Activated naive CD4-positive, alpha-beta T cell treated with anti-CD3 and anti-CD28 coated beads, Interleukin-2, amount 50 U/mL, for 24 hours (primary cell): ENCODE measurements at regions not wholly inside any gene's neighbourhood (a gene's known extent, or its start where the extent isn't known, plus 50 kb on each side); places are given as distances from the start of the nearest gene placed in this dataset.
"Not testable (repeated sequence)": the region's sequence is repeated elsewhere in the genome, so short reads cannot be mapped to it uniquely, and the experiment has no call there.

ENCODE experiments used
- H3K27ac Mint-ChIP-seq: one replicate; pipeline ENCODE4 v1.8.0; 2021; ENCODE audit warnings: mild to moderate bottlenecking, mixed read lengths
- H3K27me3 Mint-ChIP-seq: one replicate; pipeline ENCODE4 v1.8.0; 2021; ENCODE audit warnings: mixed read lengths
- H3K36me3 Mint-ChIP-seq: one replicate; pipeline ENCODE4 v1.8.0; 2021; ENCODE audit warnings: mixed read lengths
- H3K4me1 Mint-ChIP-seq: one replicate; pipeline ENCODE4 v1.8.0; 2021; ENCODE audit warnings: mixed read lengths
- H3K4me3 Mint-ChIP-seq: one replicate; pipeline ENCODE4 v1.8.0; 2021; ENCODE audit warnings: mild to moderate bottlenecking, mixed read lengths
- H3K9me3 Mint-ChIP-seq: one replicate; pipeline ENCODE4 v1.8.0; 2021; ENCODE audit warnings: mixed read lengths

GRCh38 chr1:48069662-48070395 lies 72.6 kb upstream of the TRABD2B start:
- no peaks in the 10 kb centered on the region for H3K4me1 Mint-ChIP-seq
- no peak overlapping the region for H3K4me3 Mint-ChIP-seq
- peaks cover 7% of the 10 kb centered on the region for H3K27me3 Mint-ChIP-seq
- no peak overlapping the region for H3K27ac Mint-ChIP-seq
- no peaks in the 10 kb centered on the region for H3K9me3 Mint-ChIP-seq
- H3K36me3 Mint-ChIP-seq, result no peaks in the 10 kb centered on the region

- no peak overlapping the region for H3K27ac Mint-ChIP-seq
- peaks cover 5% of the 10 kb centered on the region for H3K27me3 Mint-ChIP-seq
- no peaks in the 10 kb centered on the region for H3K4me1 Mint-ChIP-seq
- H3K9me3 Mint-ChIP-seq, result no peaks in the 10 kb centered on the region
- no peak overlapping the region for H3K4me3 Mint-ChIP-seq
- no peaks in the 10 kb centered on the region for H3K36me3 Mint-ChIP-seq
These were observed 71.0 kb upstream of the TRABD2B start for GRCh38 chr1:48068206-48068605.

- H3K4me1 Mint-ChIP-seq, result no peaks in the 10 kb centered on the region
- H3K36me3 Mint-ChIP-seq, result no peaks in the 10 kb centered on the region
- no peaks in the 10 kb centered on the region for H3K27me3 Mint-ChIP-seq
- H3K9me3 Mint-ChIP-seq, result no peaks in the 10 kb centered on the region
- no peak overlapping the region for H3K27ac Mint-ChIP-seq
- no peak overlapping the region for H3K4me3 Mint-ChIP-seq
These were observed 69.8 kb upstream of the TRABD2B start for GRCh38 chr1:48066936-48067335.

- not testable (repeated sequence) for H3K27ac Mint-ChIP-seq, H3K27me3 Mint-ChIP-seq, H3K4me1 Mint-ChIP-seq, H3K36me3 Mint-ChIP-seq, H3K4me3 Mint-ChIP-seq, H3K9me3 Mint-ChIP-seq
These were observed 67.5 kb upstream of the TRABD2B start for GRCh38 chr1:48064693-48065092.

- Mint-ChIP-seq H3K9me3 (no peaks in the 10 kb centered on the region), H3K27me3 (no peaks in the 10 kb centered on the region), H3K4me3 (no peak overlapping the region), H3K36me3 (no peaks in the 10 kb centered on the region), H3K4me1 (no peaks in the 10 kb centered on the region), H3K27ac (no peak overlapping the region)
These were observed 65.2 kb upstream of the TRABD2B start for GRCh38 chr1:48062353-48062752.

- H3K27ac Mint-ChIP-seq, result no peak overlapping the region
- no peak overlapping the region for H3K4me3 Mint-ChIP-seq
- no peaks in the 10 kb centered on the region for H3K36me3 Mint-ChIP-seq
- H3K4me1 Mint-ChIP-seq, result no peaks in the 10 kb centered on the region
- no peaks in the 10 kb centered on the region for H3K27me3 Mint-ChIP-seq
- no peaks in the 10 kb centered on the region for H3K9me3 Mint-ChIP-seq
These were observed 64.3 kb upstream of the TRABD2B start for GRCh38 chr1:48061162-48062136.

GRCh38 chr1:48059289-48059688 lies 62.1 kb upstream of the TRABD2B start:
- no peak overlapping the region for H3K4me3 Mint-ChIP-seq
- no peaks in the 10 kb centered on the region for H3K27me3 Mint-ChIP-seq
- H3K36me3 Mint-ChIP-seq, result no peaks in the 10 kb centered on the region
- no peaks in the 10 kb centered on the region for H3K9me3 Mint-ChIP-seq
- H3K4me1 Mint-ChIP-seq, result no peaks in the 10 kb centered on the region
- H3K27ac Mint-ChIP-seq, result no peak overlapping the region

- no peak overlapping the region for H3K4me3 Mint-ChIP-seq
- H3K27ac Mint-ChIP-seq, result no peak overlapping the region
- no peaks in the 10 kb centered on the region for H3K9me3 Mint-ChIP-seq
- no peaks in the 10 kb centered on the region for H3K36me3 Mint-ChIP-seq
- no peaks in the 10 kb centered on the region for H3K4me1 Mint-ChIP-seq
- H3K27me3 Mint-ChIP-seq, result no peaks in the 10 kb centered on the region
These were observed 61.2 kb upstream of the TRABD2B start for GRCh38 chr1:48058135-48059025.

GRCh38 chr1:48057249-48057648 lies 60.1 kb upstream of the TRABD2B start:
- Mint-ChIP-seq H3K4me1 (no peaks in the 10 kb centered on the region), H3K27ac (no peak overlapping the region), H3K36me3 (no peaks in the 10 kb centered on the region), H3K4me3 (no peak overlapping the region), H3K27me3 (no peaks in the 10 kb centered on the region), H3K9me3 (no peaks in the 10 kb centered on the region)

- H3K27ac Mint-ChIP-seq, result no peak overlapping the region
- H3K36me3 Mint-ChIP-seq, result no peaks in the 10 kb centered on the region
- no peaks in the 10 kb centered on the region for H3K9me3 Mint-ChIP-seq
- H3K4me3 Mint-ChIP-seq, result no peak overlapping the region
- no peaks in the 10 kb centered on the region for H3K27me3 Mint-ChIP-seq
- no peaks in the 10 kb centered on the region for H3K4me1 Mint-ChIP-seq
These were observed 58.9 kb upstream of the TRABD2B start for GRCh38 chr1:48055876-48056764.

- H3K4me1 Mint-ChIP-seq, result no peaks in the 10 kb centered on the region
- H3K9me3 Mint-ChIP-seq, result no peaks in the 10 kb centered on the region
- no peaks in the 10 kb centered on the region for H3K36me3 Mint-ChIP-seq
- no peak overlapping the region for H3K4me3 Mint-ChIP-seq
- no peaks in the 10 kb centered on the region for H3K27me3 Mint-ChIP-seq
- H3K27ac Mint-ChIP-seq, result no peak overlapping the region
These were observed 57.0 kb upstream of the TRABD2B start for GRCh38 chr1:48054232-48054631.

- no peak overlapping the region for H3K27ac Mint-ChIP-seq
- H3K27me3 Mint-ChIP-seq, result no peaks in the 10 kb centered on the region
- no peaks in the 10 kb centered on the region for H3K9me3 Mint-ChIP-seq
- no peak overlapping the region for H3K4me3 Mint-ChIP-seq
- H3K4me1 Mint-ChIP-seq, result no peaks in the 10 kb centered on the region
- no peaks in the 10 kb centered on the region for H3K36me3 Mint-ChIP-seq
These were observed 55.7 kb upstream of the TRABD2B start for GRCh38 chr1:48052923-48053291.

- Mint-ChIP-seq H3K27me3 (no peaks in the 10 kb centered on the region), H3K4me1 (no peaks in the 10 kb centered on the region), H3K27ac (no peak overlapping the region), H3K36me3 (no peaks in the 10 kb centered on the region), H3K4me3 (no peak overlapping the region), H3K9me3 (no peaks in the 10 kb centered on the region)
These were observed 54.4 kb upstream of the TRABD2B start for GRCh38 chr1:48051466-48052126.

- Mint-ChIP-seq H3K4me3 (no peak overlapping the region), H3K27me3 (no peaks in the 10 kb centered on the region)
These were observed 52.8 kb upstream of the TRABD2B start for GRCh38 chr1:48049823-48050535.

More at GRCh38 chr1:48049823-48050535, 52.8 kb upstream of the TRABD2B start:
- Mint-ChIP-seq H3K4me1 (no peaks in the 10 kb centered on the region), H3K9me3 (no peaks in the 10 kb centered on the region), H3K27ac (no peak overlapping the region), H3K36me3 (no peaks in the 10 kb centered on the region)
